ENCODE measurements at regions not wholly inside any gene's neighbourhood (a gene's known extent, or its start where the extent isn't known, plus 50 kb on each side); places are given as distances from the start of the nearest gene placed in this dataset.

GRCh38 chr9:99445371-99445891 is 223.3 kb downstream of the SEC61B start:
- H3K27me3 ChIP-seq (ENCODE audit: insufficient read depth, low read length): no peaks in the 10 kb centered on the region
- no peak for DNase-seq
- H3K23me2 ChIP-seq (ENCODE audit: insufficient read length, low read depth, low read length, poor library complexity, severe bottlenecking): no peaks in the 10 kb centered on the region
- H3K9me3 Mint-ChIP-seq: no peaks in the 10 kb centered on the region
- no peak overlapping the region for H3K4ac ChIP-seq (ENCODE audit: low read depth, low read length)
- H4K91ac ChIP-seq (ENCODE audit: insufficient read length, low read depth, low read length): no peak overlapping the region
- no peaks in the 10 kb centered on the region for H4K20me1 ChIP-seq (ENCODE audit: control insufficient read depth, insufficient read depth, insufficient read length)
- no peaks in the 10 kb centered on the region for H3K79me1 ChIP-seq (ENCODE audit: insufficient read depth, low read depth, low read length, poor library complexity, severe bottlenecking)
- H3K4me1 Mint-ChIP-seq: no peaks in the 10 kb centered on the region
- no peak overlapping the region for H3K4me2 ChIP-seq (ENCODE audit: insufficient read depth, insufficient read length, low read length)
- H3K27ac Mint-ChIP-seq: no peak overlapping the region
- no peak overlapping the region for H4K5ac ChIP-seq (ENCODE audit: insufficient read length, low read depth, low read length)
- no peak overlapping the region for H3K4me3 Mint-ChIP-seq
- TF ChIP-seq CTCF (conservative IDR thresholded peaks at IDR 0.05): no peak
- H2BK5ac ChIP-seq (ENCODE audit: insufficient read length, low read length): no peak overlapping the region
- no peaks in the 10 kb centered on the region for H3K9me3 ChIP-seq (ENCODE audit: control insufficient read depth, low read depth, low read length)
- no peak overlapping the region; the same call in 1 of the 2 replicates for H3K14ac ChIP-seq (ENCODE audit: insufficient read depth, low read length)
- no peak overlapping the region for H3K27ac ChIP-seq (ENCODE audit: insufficient read length, low read depth, low read length)
- WGBS (ENCODE audit: extremely low coverage, insufficient read length, low lambda C conversion rate): no CpG with 5 or more reads among the region's 4 CpGs
- H3K23ac ChIP-seq (ENCODE audit: insufficient read length, low read depth, low read length): no peak overlapping the region
- no peak overlapping the region for H3K18ac ChIP-seq (ENCODE audit: insufficient read length, low read depth, low read length)
- no peak overlapping the region for H2AK5ac ChIP-seq (ENCODE audit: insufficient read length, low read length)
- no peaks in the 10 kb centered on the region for H3K79me2 ChIP-seq (ENCODE audit: insufficient read depth, low read length)
- H3T11ph ChIP-seq (ENCODE audit: low read length): no peak overlapping the region
- no peak overlapping the region for H2BK12ac ChIP-seq (ENCODE audit: insufficient read length, low read depth, low read length)
- no peak overlapping the region for H3K56ac ChIP-seq (ENCODE audit: insufficient read length, low read depth, low read length)
- no peaks in the 10 kb centered on the region for H3K27me3 Mint-ChIP-seq (ENCODE audit: low read depth)
- H2BK20ac ChIP-seq (ENCODE audit: low read depth, low read length, poor library complexity, severe bottlenecking): no peak overlapping the region
- no peak overlapping the region for H4K8ac ChIP-seq (replicated peaks; ENCODE audit: insufficient read length, low read depth, low read length)
- H3K36me3 Mint-ChIP-seq (ENCODE audit: insufficient read depth in 1 of 3, low read depth in 3 of 3): no peaks in the 10 kb centered on the region; a peak in 1 of 7 replicates
- no peak overlapping the region; the same call in 1 of the 2 replicates for H2BK15ac ChIP-seq (ENCODE audit: low read depth, low read length)
- no peak overlapping the region for H2BK120ac ChIP-seq (ENCODE audit: low read depth, low read length, poor library complexity, severe bottlenecking)
- H2AFZ ChIP-seq (ENCODE audit: low read length): no peak overlapping the region
- H3K4me1 ChIP-seq (ENCODE audit: insufficient read depth, low read length): no peaks in the 10 kb centered on the region
- H3K9ac ChIP-seq (ENCODE audit: extremely low read depth, insufficient read length, low read length): no peak overlapping the region
